Vagina (tissue), 2 donors: ENCODE measurements at regions not wholly inside any gene's neighbourhood (a gene's known extent, or its start where the extent isn't known, plus 50 kb on each side); places are given as distances from the start of the nearest gene placed in this dataset.

Source experiments
- CTCF ChIP-seq, 3 experiments: fragments of 450-650 bp in 2 of 3; fragments of 200-600 bp in 1 of 3; sonication (generic) in 1 of 3; IDR thresholded peaks; one replicate each; pipeline ENCODE4 v1.5.1; 2017 to 2019; ENCODE audit warnings: antibody characterized with exemption in 3 of 3, mild to moderate bottlenecking in 2 of 3, moderate library complexity in 2 of 3
- POLR2A ChIP-seq, 2 donors: fragments of 450-650 bp; IDR thresholded peaks; one replicate each; pipeline ENCODE4 v1.6.1; 2017; ENCODE audit warnings: antibody characterized with exemption in 2 of 2, mild to moderate bottlenecking in 2 of 2, moderate library complexity in 2 of 2
- POLR2AphosphoS5 ChIP-seq, 2 donors: sonication (generic); formaldehyde crosslinking; IDR thresholded peaks; one replicate each; pipeline ENCODE4 v1.9.0; 2017; ENCODE audit warnings: antibody characterized with exemption in 2 of 2, mild to moderate bottlenecking in 2 of 2, low read depth in 1 of 2; ENCODE audit not compliant: insufficient read depth in 1 of 2

- TF ChIP-seq CTCF (IDR thresholded peaks at IDR 0.05), result no peak
- no peak for TF ChIP-seq POLR2AphosphoS5 (IDR thresholded peaks at IDR 0.05; ENCODE audit: insufficient read depth in 1 of 2, low read depth in 1 of 2)
- TF ChIP-seq POLR2A (IDR thresholded peaks at IDR 0.05), result no peak
Observed at GRCh38 chr6:155762649-155763048, 307.0 kb upstream of the NOX3 start.
